ENCODE measurements at regions not wholly inside any gene's neighbourhood (a gene's known extent, or its start where the extent isn't known, plus 50 kb on each side); places are given as distances from the start of the nearest gene placed in this dataset.
A peak's percentile ranks its signal among the peaks of the same experiment; 100 is the strongest.

DNA sequence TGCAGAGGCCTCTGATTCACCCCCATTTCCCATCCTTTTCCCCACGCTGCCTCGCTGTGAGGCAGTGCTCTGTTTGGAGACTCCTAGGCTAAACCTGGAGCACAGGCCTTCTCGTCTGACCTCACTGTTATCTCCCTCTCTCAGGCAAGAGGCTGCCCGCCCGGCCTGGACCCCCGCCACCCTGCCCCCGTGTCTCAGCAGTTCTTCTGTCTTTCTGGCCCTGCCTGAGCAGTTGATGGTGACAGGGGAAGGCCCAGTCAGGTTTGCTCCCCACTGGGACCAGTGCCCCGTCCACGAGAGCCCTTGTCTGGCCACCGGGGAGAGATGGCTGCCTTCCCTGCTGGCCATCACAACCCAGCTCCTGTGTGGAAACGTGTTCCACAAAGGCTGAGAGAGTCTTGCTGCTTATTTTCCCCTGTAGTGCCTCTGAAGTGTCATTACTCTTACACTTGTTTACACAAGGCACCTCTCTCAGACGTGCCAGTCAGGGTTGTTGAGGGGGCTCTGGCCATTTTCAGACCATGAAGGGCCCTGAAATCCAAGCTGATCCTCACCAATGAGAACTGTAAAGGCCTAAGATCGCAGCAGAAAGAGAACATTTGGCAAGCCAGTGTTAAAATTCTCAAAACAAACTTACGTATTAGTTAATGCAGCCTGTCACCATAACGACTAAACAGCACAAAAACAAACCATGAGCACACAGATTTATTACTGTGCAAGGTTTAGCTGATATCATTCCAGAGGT, 210.9 kb downstream of the NDUFA10 start:
- H3K27me3 ChIP-seq (replicated peaks in 2 of 5; ENCODE audit: control insufficient read depth in 4 of 5, insufficient read depth in 5 of 5, low read length in 4 of 5): no peaks in the 10 kb centered on the region
- CTCF ChIA-PET: no interaction called here
- 90% methylated on average over 10 of the region's 15 CpGs for WGBS (ENCODE audit: insufficient coverage)
- POLR2A ChIA-PET: no interaction called here
- peak; percentile 14 to 63 (median 45) for DNase-seq
- no peaks in the 10 kb centered on the region for H3K9me3 ChIP-seq (ENCODE audit: control extremely low read depth in 1 of 5, control insufficient read depth in 4 of 5, insufficient read depth in 2 of 5, low read depth in 1 of 5, low read length in 4 of 5)
- H3K36me3 ChIP-seq (ENCODE audit: control insufficient read depth in 4 of 4, insufficient read depth in 4 of 4, low read length in 3 of 4): no peaks in the 10 kb centered on the region
- H3K4me1 ChIP-seq (ENCODE audit: control extremely low read depth in 1 of 4, control insufficient read depth in 4 of 4, insufficient read depth in 4 of 4, low read length in 3 of 4): peaks cover 0 to 13% (median 2%) of the 10 kb centered on the region in 4 experiments
- H3K4me3 ChIP-seq (ENCODE audit: control insufficient read depth in 1 of 7, extremely low read depth in 1 of 7, insufficient read depth in 4 of 7, low read depth in 2 of 7, low read length in 6 of 7): no peak overlapping the region
- peak overlapping the region; percentile 43 to 64 for H3K27ac ChIP-seq (ENCODE audit: insufficient read depth in 1 of 2, low read depth in 1 of 2, low read length in 2 of 2, poor library complexity in 1 of 2, severe bottlenecking in 2 of 2)

DNA sequence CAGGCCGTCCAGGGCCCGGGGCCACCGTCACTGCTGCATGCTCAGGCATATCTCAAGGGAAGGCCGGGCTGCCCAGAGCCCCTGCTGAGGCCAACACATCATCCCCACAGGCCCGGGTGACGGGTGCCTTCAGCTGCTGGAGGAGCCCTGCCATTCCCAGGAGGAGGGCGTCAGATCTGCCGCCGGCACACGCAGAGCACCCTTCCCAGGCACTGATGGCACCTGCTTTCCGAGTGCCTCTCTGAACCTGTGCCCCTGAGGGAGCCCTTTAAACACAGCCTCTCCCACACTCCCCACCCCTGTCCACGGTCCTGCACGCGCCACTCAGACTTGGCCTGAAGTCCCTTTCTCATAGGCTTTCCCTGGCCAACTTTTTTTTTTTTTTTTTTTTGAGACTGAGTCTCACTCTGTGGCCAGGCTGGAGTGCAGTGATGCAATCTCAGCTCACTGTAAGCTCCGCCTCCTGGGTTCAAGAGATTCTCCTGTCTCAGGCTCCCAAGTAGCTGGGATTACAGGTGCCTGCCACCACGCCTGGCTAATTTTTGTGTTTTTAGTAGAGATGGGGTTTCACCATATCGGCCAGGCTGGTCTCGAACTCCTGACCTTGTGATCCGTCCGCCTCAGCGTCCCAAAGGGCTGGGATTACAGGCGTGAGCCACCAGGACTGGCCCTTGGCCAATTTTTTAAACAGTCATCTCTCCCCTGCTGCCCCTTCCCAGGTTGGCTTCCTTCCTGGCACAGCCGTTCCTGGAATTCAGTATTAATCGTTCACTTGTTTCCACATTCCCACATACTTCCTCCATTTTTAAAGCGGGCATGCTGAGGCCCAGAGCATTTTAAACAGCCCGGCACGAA, 211.7 kb downstream of the NDUFA10 start:
- WGBS (ENCODE audit: insufficient coverage): 80% methylated on average over 20 of the region's 27 CpGs
- no peak for DNase-seq
- Histone ChIP-seq H3K4me1 (ENCODE audit: control extremely low read depth in 1 of 4, control insufficient read depth in 4 of 4, insufficient read depth in 4 of 4, low read length in 3 of 4) (peaks cover 0 to 13% (median 2%) of the 10 kb centered on the region in 4 experiments), H3K4me3 (ENCODE audit: control insufficient read depth in 1 of 7, extremely low read depth in 1 of 7, insufficient read depth in 4 of 7, low read depth in 2 of 7, low read length in 6 of 7) (no peak overlapping the region), H3K36me3 (ENCODE audit: control insufficient read depth in 4 of 4, insufficient read depth in 4 of 4, low read length in 3 of 4) (no peaks in the 10 kb centered on the region), H3K27me3 (replicated peaks in 2 of 5; ENCODE audit: control insufficient read depth in 4 of 5, insufficient read depth in 5 of 5, low read length in 4 of 5) (no peaks in the 10 kb centered on the region), H3K9me3 (ENCODE audit: control extremely low read depth in 1 of 5, control insufficient read depth in 4 of 5, insufficient read depth in 2 of 5, low read depth in 1 of 5, low read length in 4 of 5) (no peaks in the 10 kb centered on the region), H3K27ac (ENCODE audit: insufficient read depth in 1 of 2, low read depth in 1 of 2, low read length in 2 of 2, poor library complexity in 1 of 2, severe bottlenecking in 2 of 2) (no peak overlapping the region)
- ChIA-PET POLR2A (no interaction called here), CTCF (no interaction called here)

DNA sequence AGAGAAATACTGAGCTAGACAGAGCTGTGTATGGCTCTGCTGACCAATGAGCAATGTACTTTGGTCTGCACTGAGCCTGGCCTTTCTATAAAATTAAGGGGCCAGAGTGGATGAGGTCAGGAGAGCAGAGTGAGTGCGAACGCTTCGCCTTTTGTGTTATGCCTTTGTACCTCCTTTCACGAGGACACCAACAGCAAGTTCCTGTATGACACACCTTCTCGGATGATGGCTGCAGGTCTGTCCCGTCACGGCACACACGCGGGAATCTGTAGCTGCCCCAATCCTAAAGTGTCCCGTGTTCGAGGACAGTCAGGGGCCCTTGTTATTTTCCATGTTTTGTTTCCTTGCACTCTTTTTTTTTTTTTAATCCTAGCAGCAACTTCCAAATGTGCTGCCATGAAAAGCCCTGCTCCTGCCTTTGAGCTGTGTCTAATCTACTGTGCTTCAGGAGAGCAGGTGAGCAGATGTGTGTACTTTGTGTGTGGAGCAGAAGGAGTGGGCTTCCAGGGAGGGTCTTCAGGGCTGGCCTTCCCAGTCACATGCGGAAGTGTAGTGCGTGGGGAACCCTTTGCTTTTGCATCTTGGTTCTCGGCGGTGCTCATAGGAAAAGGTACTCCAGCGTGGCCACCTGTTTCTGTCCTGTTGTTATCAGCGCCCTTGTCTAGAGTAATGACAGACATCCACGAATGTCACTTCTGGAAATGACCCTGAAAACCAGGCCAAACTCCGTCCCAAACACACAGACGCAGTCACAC, 213.2 kb downstream of the NDUFA10 start:
- H3K27ac ChIP-seq (ENCODE audit: insufficient read depth in 1 of 2, low read depth in 1 of 2, low read length in 2 of 2, poor library complexity in 1 of 2, severe bottlenecking in 2 of 2): no peak overlapping the region
- peaks cover 0 to 9% (median 2%) of the 10 kb centered on the region in 4 experiments for H3K4me1 ChIP-seq (ENCODE audit: control extremely low read depth in 1 of 4, control insufficient read depth in 4 of 4, insufficient read depth in 4 of 4, low read length in 3 of 4)
- no peaks in the 10 kb centered on the region for H3K36me3 ChIP-seq (ENCODE audit: control insufficient read depth in 4 of 4, insufficient read depth in 4 of 4, low read length in 3 of 4)
- H3K9me3 ChIP-seq (ENCODE audit: control extremely low read depth in 1 of 5, control insufficient read depth in 4 of 5, insufficient read depth in 2 of 5, low read depth in 1 of 5, low read length in 4 of 5): no peaks in the 10 kb centered on the region
- CTCF ChIA-PET: no interaction called here
- peaks cover 0 to 2% (median 0%) of the 10 kb centered on the region in 5 experiments for H3K27me3 ChIP-seq (replicated peaks in 2 of 5; ENCODE audit: control insufficient read depth in 4 of 5, insufficient read depth in 5 of 5, low read length in 4 of 5)
- no peak overlapping the region for H3K4me3 ChIP-seq (ENCODE audit: control insufficient read depth in 1 of 7, extremely low read depth in 1 of 7, insufficient read depth in 4 of 7, low read depth in 2 of 7, low read length in 6 of 7)
- 96% methylated on average over 20 of the region's 20 CpGs for WGBS (ENCODE audit: insufficient coverage)
- DNase-seq: no peak
- POLR2A ChIA-PET: no interaction called here

DNA sequence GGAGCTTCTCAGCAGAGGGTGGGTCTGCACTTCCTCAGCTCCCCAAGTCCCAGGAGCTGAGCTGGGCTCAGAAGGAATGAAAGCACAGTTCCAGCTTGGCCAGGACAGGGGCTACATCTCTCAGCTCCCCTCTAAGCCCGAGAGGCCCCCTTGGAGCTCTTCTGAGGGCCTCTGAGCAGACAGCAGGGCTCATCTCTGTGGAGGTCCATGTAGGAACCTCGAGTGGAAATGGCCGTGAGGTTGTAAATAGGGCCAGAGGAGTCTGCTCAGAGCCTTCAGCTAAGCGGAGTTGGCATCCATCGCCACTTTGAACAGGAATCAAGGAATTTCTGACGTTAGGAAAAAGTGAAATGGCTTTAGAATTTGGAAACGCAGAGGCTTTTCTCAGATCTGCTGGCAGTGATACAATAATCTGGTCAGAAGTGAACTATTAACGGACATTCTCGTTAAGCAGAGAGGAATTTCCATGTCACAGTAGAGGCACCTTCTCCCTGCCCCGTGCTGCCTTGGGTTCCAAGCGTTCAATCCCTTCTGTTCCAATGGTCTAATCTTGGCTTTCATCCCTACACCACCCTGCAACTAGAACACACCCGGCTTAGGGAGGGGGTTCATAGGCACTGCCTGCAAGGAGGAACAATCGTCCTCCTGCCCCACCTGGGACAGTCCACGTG, 213.9 kb downstream of the NDUFA10 start:
- no peak for DNase-seq
- Histone ChIP-seq H3K9me3 (ENCODE audit: control extremely low read depth in 1 of 5, control insufficient read depth in 4 of 5, insufficient read depth in 2 of 5, low read depth in 1 of 5, low read length in 4 of 5) (no peaks in the 10 kb centered on the region), H3K4me3 (ENCODE audit: control insufficient read depth in 1 of 7, extremely low read depth in 1 of 7, insufficient read depth in 4 of 7, low read depth in 2 of 7, low read length in 6 of 7) (no peak overlapping the region), H3K27me3 (replicated peaks in 2 of 5; ENCODE audit: control insufficient read depth in 4 of 5, insufficient read depth in 5 of 5, low read length in 4 of 5) (peaks cover 0 to 2% (median 0%) of the 10 kb centered on the region in 5 experiments), H3K36me3 (ENCODE audit: control insufficient read depth in 4 of 4, insufficient read depth in 4 of 4, low read length in 3 of 4) (no peaks in the 10 kb centered on the region), H3K27ac (ENCODE audit: insufficient read depth in 1 of 2, low read depth in 1 of 2, low read length in 2 of 2, poor library complexity in 1 of 2, severe bottlenecking in 2 of 2) (no peak overlapping the region), H3K4me1 (ENCODE audit: control extremely low read depth in 1 of 4, control insufficient read depth in 4 of 4, insufficient read depth in 4 of 4, low read length in 3 of 4) (peaks cover 0 to 9% (median 2%) of the 10 kb centered on the region in 4 experiments)
- CTCF ChIA-PET: no interaction called here
- 93% methylated on average over 14 of the region's 14 CpGs for WGBS (ENCODE audit: insufficient coverage)
- POLR2A ChIA-PET: no interaction called here

DNA sequence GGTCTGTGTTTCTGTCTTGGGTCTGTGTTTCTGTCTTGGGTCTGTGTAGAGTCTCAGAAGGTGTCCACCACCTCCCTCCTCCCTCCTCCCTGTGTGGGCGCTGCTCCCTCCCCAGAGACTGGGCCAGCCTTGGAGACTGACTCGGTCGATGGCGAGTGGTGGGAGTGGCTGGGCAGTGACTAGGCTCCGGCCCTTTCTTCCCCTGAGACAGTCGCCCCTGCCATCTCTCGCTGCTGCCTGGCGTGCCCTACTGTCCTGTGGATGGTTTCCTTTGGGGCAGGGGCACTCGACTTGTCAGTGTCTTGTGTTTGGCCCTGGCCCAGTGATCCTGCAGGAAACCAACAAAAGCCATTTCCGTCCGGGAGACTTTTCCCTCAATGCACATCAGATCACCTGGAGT, 215.8 kb downstream of the NDUFA10 start:
- CTCF ChIA-PET: interaction anchor here (0.6 kb wide), 1 partner anchor 102 kb away, joined by 3 read pairs; no protein-coding TSS in a partner anchor
- no peaks in the 10 kb centered on the region for H3K9me3 ChIP-seq (ENCODE audit: control extremely low read depth in 1 of 5, control insufficient read depth in 4 of 5, insufficient read depth in 2 of 5, low read depth in 1 of 5, low read length in 4 of 5)
- DNase-seq: no peak
- H3K36me3 ChIP-seq (ENCODE audit: control insufficient read depth in 4 of 4, insufficient read depth in 4 of 4, low read length in 3 of 4): no peaks in the 10 kb centered on the region
- POLR2A ChIA-PET: interaction anchor here (0.7 kb wide), 1 partner anchor 62 kb away, joined by 5 read pairs; no protein-coding TSS in a partner anchor
- H3K4me3 ChIP-seq (ENCODE audit: control insufficient read depth in 1 of 7, extremely low read depth in 1 of 7, insufficient read depth in 4 of 7, low read depth in 2 of 7, low read length in 6 of 7): no peak overlapping the region
- H3K4me1 ChIP-seq (ENCODE audit: control extremely low read depth in 1 of 4, control insufficient read depth in 4 of 4, insufficient read depth in 4 of 4, low read length in 3 of 4): peaks cover 0 to 2% (median 0%) of the 10 kb centered on the region in 4 experiments
- no peak overlapping the region for H3K27ac ChIP-seq (ENCODE audit: insufficient read depth in 1 of 2, low read depth in 1 of 2, low read length in 2 of 2, poor library complexity in 1 of 2, severe bottlenecking in 2 of 2)
- 89% methylated on average over 7 of the region's 11 CpGs for WGBS (ENCODE audit: insufficient coverage)
- peaks cover 0 to 2% (median 0%) of the 10 kb centered on the region in 5 experiments for H3K27me3 ChIP-seq (replicated peaks in 2 of 5; ENCODE audit: control insufficient read depth in 4 of 5, insufficient read depth in 5 of 5, low read length in 4 of 5)

DNA sequence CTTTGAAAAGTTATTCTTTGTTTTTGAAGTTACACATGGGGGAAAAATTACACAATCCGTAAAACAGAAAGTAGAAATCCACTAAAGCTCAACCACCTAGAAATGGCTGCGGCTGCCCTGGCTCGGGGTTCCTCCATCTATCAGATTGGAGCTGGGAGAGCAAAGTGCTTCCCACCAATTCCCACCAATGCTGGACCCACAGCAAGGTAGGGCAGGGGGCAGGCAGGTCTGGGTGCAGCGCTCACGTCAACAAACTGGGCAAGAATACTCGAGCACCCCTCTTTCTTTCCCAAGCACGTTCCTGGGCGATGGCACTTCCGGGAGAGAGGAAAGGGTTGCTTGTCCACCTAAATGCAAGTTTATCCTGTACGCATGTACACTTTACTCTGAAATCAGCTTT, 217.6 kb downstream of the NDUFA10 start:
- 98% methylated on average over 9 of the region's 10 CpGs for WGBS (ENCODE audit: insufficient coverage)
- CTCF ChIA-PET: no interaction called here
- Histone ChIP-seq H3K27ac (ENCODE audit: insufficient read depth in 1 of 2, low read depth in 1 of 2, low read length in 2 of 2, poor library complexity in 1 of 2, severe bottlenecking in 2 of 2) (no peak overlapping the region), H3K4me1 (ENCODE audit: control extremely low read depth in 1 of 4, control insufficient read depth in 4 of 4, insufficient read depth in 4 of 4, low read length in 3 of 4) (no peaks in the 10 kb centered on the region), H3K4me3 (ENCODE audit: control insufficient read depth in 1 of 7, extremely low read depth in 1 of 7, insufficient read depth in 4 of 7, low read depth in 2 of 7, low read length in 6 of 7) (no peak overlapping the region), H3K36me3 (ENCODE audit: control insufficient read depth in 4 of 4, insufficient read depth in 4 of 4, low read length in 3 of 4) (no peaks in the 10 kb centered on the region), H3K27me3 (replicated peaks in 2 of 5; ENCODE audit: control insufficient read depth in 4 of 5, insufficient read depth in 5 of 5, low read length in 4 of 5) (peaks cover 0 to 2% (median 0%) of the 10 kb centered on the region in 5 experiments), H3K9me3 (ENCODE audit: control extremely low read depth in 1 of 5, control insufficient read depth in 4 of 5, insufficient read depth in 2 of 5, low read depth in 1 of 5, low read length in 4 of 5) (no peaks in the 10 kb centered on the region)
- POLR2A ChIA-PET: no interaction called here
- DNase-seq: no peak
